Activated naive CD8-positive, alpha-beta T cell treated with anti-CD3 and anti-CD28 coated beads, Interleukin-2, amount 50 U/mL, for 24 hours (primary cell): ENCODE measurements at regions not wholly inside any gene's neighbourhood (a gene's known extent, or its start where the extent isn't known, plus 50 kb on each side); places are given as distances from the start of the nearest gene placed in this dataset.

Experiments used
- ATAC-seq: fragments of 150-1000 bp; cut with Tn5 transposase; one replicate; pipeline ENCODE4 v1.10.0; 2021
- DNase-seq: peaks from one replicate; pipeline ENCODE4 v3.0.0; 2021
- H3K27ac Mint-ChIP-seq: one replicate; pipeline ENCODE4 v1.8.0; 2021; ENCODE audit warnings: mild to moderate bottlenecking, mixed read lengths
- H3K27me3 Mint-ChIP-seq: one replicate; pipeline ENCODE4 v1.8.0; 2021; ENCODE audit warnings: mixed read lengths
- H3K36me3 Mint-ChIP-seq: one replicate; pipeline ENCODE4 v1.8.0; 2021; ENCODE audit warnings: low read depth, mixed read lengths
- H3K4me1 Mint-ChIP-seq: one replicate; pipeline ENCODE4 v1.8.0; 2021; ENCODE audit warnings: mixed read lengths
- H3K4me3 Mint-ChIP-seq: one replicate; pipeline ENCODE4 v1.8.0; 2021; ENCODE audit warnings: mild to moderate bottlenecking, moderate library complexity, mixed read lengths
- H3K9me3 Mint-ChIP-seq: one replicate; pipeline ENCODE4 v1.8.0; 2021; ENCODE audit warnings: mixed read lengths

DNA sequence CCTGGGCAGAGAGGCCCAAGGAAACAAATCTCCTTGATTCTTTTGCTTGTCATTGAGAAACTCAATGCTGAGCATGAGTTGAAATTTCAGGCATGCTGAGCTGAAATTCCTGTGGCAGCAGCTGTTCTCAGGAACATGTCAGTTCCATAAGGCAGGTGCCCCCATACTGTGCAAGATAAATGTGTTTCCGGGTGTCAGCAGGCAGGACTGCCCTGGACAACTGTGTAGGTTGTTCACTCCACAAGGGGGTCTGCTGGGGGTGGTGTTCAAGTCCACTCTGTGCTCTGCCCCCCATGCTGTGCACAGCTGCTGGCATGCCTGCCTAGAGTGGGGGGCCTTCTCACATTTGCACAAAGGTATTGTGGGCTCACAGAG lies 133.7 kb downstream of the CTTN start:
- Mint-ChIP-seq H3K4me3 (no peak overlapping the region), H3K27ac (no peak overlapping the region), H3K9me3 (peaks cover 14% of the 10 kb centered on the region), H3K4me1 (no peaks in the 10 kb centered on the region), H3K27me3 (peaks cover 3% of the 10 kb centered on the region), H3K36me3 (no peaks in the 10 kb centered on the region)
- ATAC-seq (no peak), DNase-seq (no peak)

GRCh38 chr11:70532731-70533130 lies 134.4 kb downstream of the CTTN start:
- H3K27ac Mint-ChIP-seq: no peak overlapping the region

GRCh38 chr11:70535191-70535971 lies 137.1 kb downstream of the CTTN start:
- H3K4me3 Mint-ChIP-seq: no peak overlapping the region
- DNase-seq (no peak), ATAC-seq (no peak)
- peaks cover 3% of the 10 kb centered on the region for H3K27me3 Mint-ChIP-seq
- H3K27ac Mint-ChIP-seq: no peak overlapping the region
- no peaks in the 10 kb centered on the region for H3K4me1 Mint-ChIP-seq
- H3K9me3 Mint-ChIP-seq: peaks cover 9% of the 10 kb centered on the region
- H3K36me3 Mint-ChIP-seq: no peaks in the 10 kb centered on the region

More at GRCh38 chr11:70532731-70533130, 134.4 kb downstream of the CTTN start:
- DNase-seq (no peak), ATAC-seq (no peak)
- peaks cover 3% of the 10 kb centered on the region for H3K27me3 Mint-ChIP-seq
- H3K4me1 Mint-ChIP-seq: no peaks in the 10 kb centered on the region
- H3K4me3 Mint-ChIP-seq: no peak overlapping the region
- H3K9me3 Mint-ChIP-seq: peaks cover 14% of the 10 kb centered on the region
- no peaks in the 10 kb centered on the region for H3K36me3 Mint-ChIP-seq

DNA sequence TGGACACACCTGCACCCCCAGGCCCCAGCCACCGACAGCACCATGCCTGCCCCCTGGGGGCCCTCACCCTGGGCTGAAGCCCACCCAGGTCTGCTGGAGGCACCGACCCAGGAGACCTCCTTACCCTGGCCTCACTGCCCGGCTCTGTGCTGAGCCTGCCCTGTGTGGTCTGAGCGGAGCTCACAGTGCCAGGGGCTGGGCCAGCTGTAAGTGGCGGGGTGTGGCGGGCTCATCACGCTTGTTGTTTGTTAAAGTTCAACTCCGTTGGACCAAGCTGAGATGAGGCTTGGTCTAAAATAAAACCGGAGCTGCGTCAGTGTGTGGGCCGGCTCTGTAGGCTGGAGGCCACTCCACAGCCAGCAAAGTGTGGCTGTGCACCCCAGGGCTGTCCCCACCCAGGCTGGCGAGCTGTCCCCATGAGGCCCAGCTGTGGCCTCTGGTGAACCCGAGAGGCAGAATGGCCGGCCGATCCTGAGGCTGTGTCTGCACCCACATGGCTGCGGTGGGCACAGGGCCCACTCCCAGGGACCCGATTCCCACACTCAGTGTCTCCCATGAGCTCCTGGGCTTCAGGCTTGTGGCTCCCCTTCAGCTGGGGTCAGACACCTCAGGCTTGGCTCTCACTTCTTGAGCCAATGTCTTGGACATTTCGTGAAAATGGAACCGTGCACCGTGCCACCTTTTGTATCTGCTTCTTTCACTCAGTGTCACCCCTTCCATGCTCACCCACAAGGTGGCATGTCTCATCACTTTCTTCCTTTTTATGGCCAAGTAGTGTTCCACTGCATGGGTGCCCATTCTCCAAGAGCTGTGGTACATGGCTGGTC lies 137.9 kb downstream of the CTTN start:
- no peak for ATAC-seq
- Mint-ChIP-seq H3K9me3 (peaks cover 9% of the 10 kb centered on the region), H3K4me3 (no peak overlapping the region), H3K27me3 (peaks cover 3% of the 10 kb centered on the region), H3K4me1 (no peaks in the 10 kb centered on the region), H3K36me3 (no peaks in the 10 kb centered on the region), H3K27ac (no peak overlapping the region)
- DNase-seq: no peak

- Mint-ChIP-seq H3K4me3 (no peak overlapping the region), H3K9me3 (peaks cover 9% of the 10 kb centered on the region), H3K4me1 (no peaks in the 10 kb centered on the region), H3K27me3 (peaks cover 3% of the 10 kb centered on the region), H3K36me3 (no peaks in the 10 kb centered on the region), H3K27ac (no peak overlapping the region)
- ATAC-seq (no peak), DNase-seq (no peak)
Observed at GRCh38 chr11:70537576-70538571, 139.5 kb downstream of the CTTN start.

DNA sequence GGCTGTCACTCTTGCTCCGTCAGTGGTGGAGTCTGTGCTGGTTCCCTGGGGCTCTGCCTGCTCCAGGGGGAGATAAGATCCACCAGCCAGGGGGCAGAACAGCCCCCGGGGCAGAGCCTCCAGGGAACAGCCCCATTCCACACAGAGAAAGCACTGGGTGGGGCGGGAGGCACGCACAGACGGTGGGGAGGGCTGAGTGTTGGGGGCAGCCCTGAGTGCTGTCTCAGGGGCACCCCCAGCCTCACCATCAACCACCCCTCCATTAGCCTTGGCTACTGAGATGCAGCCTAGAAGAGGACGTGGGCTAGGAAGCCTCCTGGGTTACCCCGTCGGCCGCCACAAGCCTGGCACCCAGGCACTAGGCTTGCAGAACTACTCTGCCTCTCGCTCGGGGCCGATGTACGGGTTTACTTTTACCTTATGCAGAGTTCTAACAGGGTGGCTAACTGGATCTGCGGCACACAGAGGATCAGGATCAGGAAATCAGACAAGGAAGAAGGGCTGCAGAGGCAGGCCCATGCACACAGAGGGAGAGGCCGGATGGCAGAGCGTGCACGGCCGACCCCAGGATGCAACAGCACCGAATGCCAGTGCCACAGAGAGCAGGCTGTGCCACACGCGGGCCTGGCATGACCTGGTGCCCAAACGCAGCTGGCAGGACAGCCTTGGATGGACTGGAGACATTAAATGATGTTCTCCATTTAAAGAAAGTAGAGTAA lies 140.5 kb downstream of the CTTN start:
- Mint-ChIP-seq H3K36me3 (no peaks in the 10 kb centered on the region), H3K4me3 (no peak overlapping the region), H3K9me3 (peaks cover 7% of the 10 kb centered on the region), H3K27me3 (peaks cover 3% of the 10 kb centered on the region), H3K4me1 (no peaks in the 10 kb centered on the region), H3K27ac (no peak overlapping the region)
- ATAC-seq (no peak), DNase-seq (no peak)

- Mint-ChIP-seq H3K9me3 (peaks cover 5% of the 10 kb centered on the region), H3K4me1 (no peaks in the 10 kb centered on the region), H3K27ac (no peak overlapping the region), H3K36me3 (no peaks in the 10 kb centered on the region), H3K27me3 (peaks cover 3% of the 10 kb centered on the region), H3K4me3 (no peak overlapping the region)
- DNase-seq (no peak), ATAC-seq (no peak)
Observed at GRCh38 chr11:70539360-70540095, 141.2 kb downstream of the CTTN start.

GRCh38 chr11:70540196-70540595 lies 141.9 kb downstream of the CTTN start:
- H3K27me3 Mint-ChIP-seq: peaks cover 1% of the 10 kb centered on the region
- no peaks in the 10 kb centered on the region for H3K4me1 Mint-ChIP-seq
- peaks cover 3% of the 10 kb centered on the region for H3K9me3 Mint-ChIP-seq
- DNase-seq (no peak), ATAC-seq (no peak)
- no peaks in the 10 kb centered on the region for H3K36me3 Mint-ChIP-seq
- H3K27ac Mint-ChIP-seq: no peak overlapping the region
- no peak overlapping the region for H3K4me3 Mint-ChIP-seq

GRCh38 chr11:70541176-70541575 lies 142.8 kb downstream of the CTTN start:
- ATAC-seq: no peak
- no peak for DNase-seq
- Mint-ChIP-seq H3K27ac (no peak overlapping the region), H3K9me3 (no peaks in the 10 kb centered on the region), H3K27me3 (no peaks in the 10 kb centered on the region), H3K36me3 (no peaks in the 10 kb centered on the region), H3K4me3 (no peak overlapping the region), H3K4me1 (no peaks in the 10 kb centered on the region)

GRCh38 chr11:70541699-70542098 lies 143.4 kb downstream of the CTTN start:
- Mint-ChIP-seq H3K27ac (no peak overlapping the region), H3K27me3 (no peaks in the 10 kb centered on the region), H3K4me3 (no peak overlapping the region), H3K36me3 (no peaks in the 10 kb centered on the region), H3K4me1 (no peaks in the 10 kb centered on the region), H3K9me3 (no peaks in the 10 kb centered on the region)
- ATAC-seq (no peak), DNase-seq (no peak)

DNA sequence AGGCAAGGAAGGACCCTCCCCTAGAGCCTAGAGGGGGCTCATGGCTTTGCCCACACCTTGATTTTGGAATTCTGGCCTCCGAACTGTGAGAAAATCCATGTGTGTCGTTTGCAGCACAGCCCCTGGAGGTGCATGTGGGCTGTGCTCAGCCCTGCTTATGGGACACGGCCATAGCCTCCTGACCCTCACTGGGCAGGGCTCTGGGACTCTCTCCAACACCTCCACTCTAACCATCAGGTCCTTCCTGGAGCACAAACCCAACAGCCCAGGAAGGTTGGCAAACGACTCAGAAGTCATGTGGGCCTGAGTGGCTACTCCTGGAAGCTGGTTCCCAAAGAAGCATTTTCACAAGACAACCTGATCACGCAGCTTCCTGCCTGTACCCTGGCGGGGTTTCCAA lies 144.1 kb downstream of the CTTN start:
- H3K9me3 Mint-ChIP-seq: no peaks in the 10 kb centered on the region
- no peaks in the 10 kb centered on the region for H3K27me3 Mint-ChIP-seq
- no peak for DNase-seq
- no peak for ATAC-seq
- H3K27ac Mint-ChIP-seq: no peak overlapping the region
- H3K36me3 Mint-ChIP-seq: no peaks in the 10 kb centered on the region
- H3K4me3 Mint-ChIP-seq: no peak overlapping the region
- H3K4me1 Mint-ChIP-seq: no peaks in the 10 kb centered on the region

DNA sequence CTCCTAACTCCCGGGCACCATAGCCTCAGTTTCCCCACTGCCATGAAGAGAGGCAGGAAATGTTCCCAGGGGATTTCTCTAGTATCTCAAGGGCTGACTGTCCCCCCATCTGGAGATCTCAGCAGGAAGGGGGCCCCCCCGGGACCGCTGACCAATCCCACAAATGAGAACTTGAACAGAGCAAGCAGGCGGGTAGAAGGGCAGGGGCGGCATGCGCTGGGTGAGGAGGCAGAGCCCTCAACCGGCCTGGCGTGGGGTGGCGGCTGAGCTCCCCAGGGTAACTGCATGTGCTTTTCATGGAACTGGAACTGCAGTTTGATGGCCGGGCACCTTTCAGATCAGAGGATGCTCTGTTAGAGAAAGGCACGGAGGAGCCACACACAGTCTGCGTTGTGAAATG lies 144.5 kb downstream of the CTTN start:
- no peaks in the 10 kb centered on the region for H3K36me3 Mint-ChIP-seq
- no peak for DNase-seq
- H3K4me1 Mint-ChIP-seq: no peaks in the 10 kb centered on the region
- no peaks in the 10 kb centered on the region for H3K9me3 Mint-ChIP-seq
- ATAC-seq: no peak
- no peak overlapping the region for H3K27ac Mint-ChIP-seq
- no peaks in the 10 kb centered on the region for H3K27me3 Mint-ChIP-seq
- no peak overlapping the region for H3K4me3 Mint-ChIP-seq

DNA sequence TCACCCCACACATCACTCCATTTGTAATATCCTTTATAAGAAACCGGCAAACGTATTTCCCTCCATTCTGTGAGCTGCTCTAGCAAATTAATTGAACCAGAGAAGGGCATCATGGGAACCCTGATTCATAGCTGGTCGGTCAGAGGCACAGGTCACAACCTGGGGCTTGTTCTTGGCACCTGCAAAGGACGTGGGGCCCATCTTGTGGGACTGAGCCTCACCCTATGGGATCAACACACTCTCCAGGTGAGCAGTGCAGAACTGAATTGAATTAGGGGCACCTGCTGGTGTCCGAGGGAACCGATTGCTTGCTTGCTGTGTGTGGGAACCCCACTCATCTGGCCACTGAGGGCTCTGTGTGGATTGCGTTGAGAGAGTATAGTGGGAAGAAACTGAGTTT lies 145.3 kb downstream of the CTTN start:
- Mint-ChIP-seq H3K4me1 (no peaks in the 10 kb centered on the region), H3K27me3 (peaks cover 3% of the 10 kb centered on the region), H3K4me3 (no peak overlapping the region), H3K36me3 (no peaks in the 10 kb centered on the region), H3K9me3 (no peaks in the 10 kb centered on the region), H3K27ac (no peak overlapping the region)
- DNase-seq (no peak), ATAC-seq (no peak)
